HG03565 (cell line): ENCODE measurements at regions not wholly inside any gene's neighbourhood (a gene's known extent, or its start where the extent isn't known, plus 50 kb on each side); places are given as distances from the start of the nearest gene placed in this dataset.

Source experiments
- ATAC-seq: cut with Tn5 transposase; IDR thresholded peaks from one replicate; pipeline ENCODE4 v1.9.1; 2021; ENCODE audit warnings: mild to moderate bottlenecking, moderate library complexity; ENCODE audit not compliant: unreplicated experiment

DNA sequence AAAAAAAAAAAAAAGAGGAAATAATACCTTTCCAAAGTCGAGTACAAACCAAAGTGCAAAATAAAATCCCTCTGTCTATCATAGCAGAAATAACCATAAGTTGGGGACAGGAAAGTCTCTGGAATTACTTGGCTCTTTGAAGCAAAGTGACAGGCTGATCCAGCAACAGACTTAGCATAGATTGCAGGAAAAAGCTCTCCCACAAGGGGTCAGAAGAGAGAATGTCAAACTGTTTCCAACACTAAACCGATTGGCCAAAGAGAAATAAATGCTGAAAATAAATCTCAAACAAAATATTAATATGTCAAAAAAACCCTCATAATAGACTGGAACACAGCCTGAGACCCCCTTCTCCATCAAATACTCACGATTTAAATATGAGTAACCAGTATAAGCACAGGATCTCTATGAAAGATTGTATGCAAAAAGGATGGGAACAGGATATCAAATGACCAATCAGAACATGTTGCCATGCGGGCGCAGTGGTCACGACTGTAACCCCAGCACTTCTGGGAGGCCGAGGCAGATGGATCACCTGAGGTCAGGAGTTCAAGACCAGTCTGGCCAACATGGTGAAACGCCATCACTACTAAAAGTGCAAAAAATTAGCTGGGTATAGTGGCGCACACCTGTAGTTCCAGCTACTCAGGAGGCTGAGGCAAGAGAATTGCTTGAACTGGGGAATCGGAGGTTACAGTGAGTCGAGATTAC is 1000.7 kb upstream of the LRRN3 start:
- peak; percentile 59 for ATAC-seq

GRCh38 chr7:110095372-110096052 is 995.4 kb upstream of the LRRN3 start:
- no peak for ATAC-seq

- ATAC-seq = no peak
Observed at GRCh38 chr7:110104243-110104642, 986.7 kb upstream of the LRRN3 start.

GRCh38 chr7:110105307-110105706 is 985.6 kb upstream of the LRRN3 start:
- ATAC-seq = no peak

GRCh38 chr7:110105840-110106239 is 985.1 kb upstream of the LRRN3 start:
- ATAC-seq = no peak

- no peak for ATAC-seq
Observed at GRCh38 chr7:110119883-110120581, 970.9 kb upstream of the LRRN3 start.

DNA sequence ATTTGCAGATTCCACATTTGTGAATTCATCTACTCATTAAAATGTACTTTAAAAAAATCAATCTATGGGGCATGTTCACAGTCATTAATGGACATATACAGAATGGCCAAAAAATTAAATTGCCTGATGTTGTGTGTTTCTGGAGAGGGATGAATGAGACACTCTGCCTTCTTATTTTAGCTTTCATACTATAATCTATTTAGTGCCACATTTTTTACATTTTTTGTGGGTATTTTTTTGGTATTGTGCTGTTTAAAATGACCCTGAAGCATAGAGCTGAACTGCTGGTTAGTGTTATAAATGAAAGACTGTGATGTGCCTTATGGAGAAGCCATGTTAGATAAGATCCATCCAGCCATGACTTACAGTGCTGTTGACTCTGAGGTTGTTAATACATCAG is 961.8 kb upstream of the LRRN3 start:
- no peak for ATAC-seq

GRCh38 chr7:110130669-110131068 is 960.3 kb upstream of the LRRN3 start:
- ATAC-seq = no peak

DNA sequence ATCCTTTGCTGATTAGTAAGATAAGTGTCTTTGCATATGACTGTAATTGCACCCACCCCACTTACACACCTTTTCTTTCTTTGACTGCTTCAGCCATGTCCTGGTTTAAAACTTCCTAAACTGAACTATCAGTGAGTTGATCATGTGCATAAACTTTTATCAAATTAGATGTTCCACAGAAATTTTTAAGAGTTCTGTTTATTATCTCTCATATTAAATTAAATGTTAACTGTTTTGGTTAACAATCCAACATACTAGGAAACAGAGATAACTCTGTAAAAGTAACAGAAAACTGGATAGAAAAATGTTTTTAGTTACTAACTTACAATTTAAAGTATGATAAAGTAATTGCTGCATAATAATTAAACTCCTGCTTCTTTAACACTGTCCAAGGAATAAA is 959.6 kb upstream of the LRRN3 start:
- ATAC-seq = no peak

DNA sequence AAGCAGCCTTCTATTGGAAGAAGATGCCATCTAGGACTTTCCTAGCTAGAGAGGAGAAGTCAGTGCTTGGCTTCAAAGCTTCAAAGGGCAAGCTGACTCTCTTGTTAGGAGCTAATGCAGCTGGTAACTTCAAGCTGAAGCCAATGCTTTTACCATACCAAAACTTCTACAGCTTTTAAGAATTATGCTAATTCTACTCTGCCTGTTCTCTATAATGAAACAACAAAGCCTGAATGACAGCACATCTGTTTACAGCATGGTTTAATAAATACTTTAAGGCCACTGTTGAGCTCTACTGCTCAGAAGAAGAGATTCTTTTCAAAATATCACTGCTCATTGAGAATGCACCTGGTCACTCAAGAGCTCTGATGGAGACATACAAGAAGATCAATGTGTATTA is 951.9 kb upstream of the LRRN3 start:
- no peak for ATAC-seq

- ATAC-seq = no peak
Observed at GRCh38 chr7:110142939-110143526, 947.9 kb upstream of the LRRN3 start.

DNA sequence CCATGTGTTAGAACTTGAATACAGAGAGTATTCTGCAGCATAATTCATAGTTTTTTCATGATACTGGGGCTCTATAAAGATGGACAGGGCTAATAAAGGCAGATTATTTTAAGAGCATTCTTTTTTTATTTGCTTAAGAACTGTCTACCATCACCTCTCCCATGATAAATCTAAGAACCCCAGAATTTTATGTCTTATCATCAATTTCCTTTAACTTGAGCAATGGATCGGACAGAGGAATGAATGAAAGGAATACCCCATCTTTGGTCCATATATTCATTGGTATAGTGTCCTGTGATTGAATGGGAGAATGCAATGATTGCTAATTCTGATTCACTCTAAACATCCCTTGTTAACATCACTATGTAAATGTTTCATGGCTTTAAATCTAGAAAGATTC is 946.3 kb upstream of the LRRN3 start:
- ATAC-seq = no peak

DNA sequence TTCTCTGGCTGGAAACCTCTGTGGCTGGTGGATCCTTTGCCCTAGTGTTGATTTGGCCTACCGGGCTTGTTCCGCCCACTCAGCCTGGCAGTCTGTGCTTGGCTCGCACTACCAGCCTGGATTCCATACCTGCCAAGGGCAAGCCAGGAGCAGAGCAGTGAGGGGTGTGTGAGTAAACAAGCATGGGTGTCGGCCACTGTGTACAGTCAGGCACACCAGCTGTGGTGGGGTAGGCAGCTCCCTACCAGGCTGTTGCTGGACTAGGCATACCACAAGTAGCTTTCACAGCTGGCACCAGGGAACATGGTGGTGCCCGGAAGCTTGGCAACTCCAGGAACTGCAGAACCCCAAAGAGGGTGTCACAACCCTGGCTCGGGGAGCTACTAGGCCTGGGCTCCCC is 942.9 kb upstream of the LRRN3 start:
- no peak for ATAC-seq

GRCh38 chr7:110153222-110153621 is 937.7 kb upstream of the LRRN3 start:
- no peak for ATAC-seq

DNA sequence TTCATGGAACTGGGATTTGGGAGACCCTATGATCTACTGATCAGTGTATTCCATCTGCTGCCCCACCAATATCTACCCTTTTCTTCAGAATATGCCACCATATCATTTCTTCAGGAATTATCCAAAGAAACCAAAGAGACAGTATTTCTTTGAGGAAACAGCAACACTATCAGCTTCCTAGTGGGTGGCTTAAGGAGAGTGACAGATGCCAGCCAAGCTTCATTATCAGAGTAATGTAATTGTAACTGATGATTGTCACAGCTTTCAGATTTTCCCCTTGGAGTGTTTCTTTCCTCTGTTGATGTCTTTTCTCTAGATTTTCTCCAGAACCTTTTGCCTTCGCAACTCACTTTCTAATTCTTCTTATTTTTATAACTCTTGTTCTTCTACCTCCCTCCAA is 934.4 kb upstream of the LRRN3 start:
- no peak for ATAC-seq

DNA sequence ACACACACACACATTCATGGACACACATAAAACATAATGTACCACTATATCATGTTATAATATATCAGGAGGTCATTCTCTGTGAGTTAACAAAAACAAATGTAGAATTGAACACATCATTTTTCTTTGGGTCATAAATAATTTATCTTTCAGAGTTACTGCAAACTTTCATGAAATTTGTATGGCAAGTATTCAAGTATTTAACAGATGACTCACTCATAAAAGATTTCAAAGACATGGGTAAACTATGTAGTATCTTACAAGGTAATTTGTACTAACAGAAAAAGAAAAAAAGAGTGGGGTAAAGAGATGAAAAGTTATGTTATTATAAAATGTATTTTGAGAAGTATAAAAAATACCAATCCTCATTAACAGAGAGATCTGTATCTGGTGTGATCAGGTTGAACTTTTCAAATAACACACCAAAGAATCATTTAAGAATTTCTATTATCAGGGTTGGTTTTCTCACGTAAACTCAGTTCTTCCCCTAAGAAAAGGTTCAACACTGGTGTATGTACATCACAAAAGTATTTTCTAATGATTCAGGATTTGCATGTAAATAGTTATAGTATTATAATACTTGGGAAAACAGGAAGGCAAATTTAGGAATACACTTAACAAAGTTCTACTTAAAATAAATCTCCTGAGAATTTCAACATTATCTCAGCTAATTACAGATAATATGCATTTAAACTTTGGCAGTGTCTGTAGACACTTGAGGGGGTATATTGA is 933.1 kb upstream of the LRRN3 start:
- ATAC-seq = no peak

GRCh38 chr7:110168010-110168409 is 922.9 kb upstream of the LRRN3 start:
- no peak for ATAC-seq

DNA sequence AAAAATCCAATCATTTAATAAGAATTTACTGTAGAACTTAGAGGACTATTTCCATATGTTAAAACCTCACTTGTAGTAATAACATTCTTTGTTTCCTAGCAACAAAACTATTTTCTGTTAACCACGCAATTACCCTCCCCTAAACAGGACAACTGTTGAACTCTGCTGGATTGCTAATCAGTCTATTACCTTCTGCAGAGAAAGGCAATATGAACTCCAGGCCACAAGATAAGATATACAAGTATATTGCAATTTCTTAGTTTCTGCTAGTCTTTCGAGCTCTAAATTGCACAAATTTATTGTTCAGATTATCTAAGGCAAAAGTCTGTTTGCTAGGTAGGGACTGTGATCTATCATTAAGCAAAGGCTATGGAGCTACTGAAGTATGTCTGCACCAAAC is 920.1 kb upstream of the LRRN3 start:
- no peak for ATAC-seq

DNA sequence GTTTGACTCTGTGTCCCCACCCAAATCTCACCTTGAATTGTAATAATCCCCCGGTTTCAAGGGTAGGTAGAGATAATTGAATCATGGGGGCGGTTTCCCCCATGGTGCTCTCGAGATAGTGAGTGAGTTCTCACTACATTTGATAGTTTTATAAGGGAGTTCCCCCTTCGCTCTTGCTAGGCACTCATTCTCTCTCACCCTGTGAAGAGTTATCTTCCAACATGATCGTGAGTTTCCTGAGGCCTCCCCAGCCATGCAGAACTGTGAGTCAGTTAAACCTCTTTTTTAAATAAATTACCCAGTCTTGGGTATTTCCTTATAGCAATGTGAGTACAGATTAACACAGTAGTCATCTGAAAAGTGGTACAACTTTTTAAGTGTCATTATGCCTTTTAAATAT is 913.5 kb upstream of the LRRN3 start:
- ATAC-seq = no peak

DNA sequence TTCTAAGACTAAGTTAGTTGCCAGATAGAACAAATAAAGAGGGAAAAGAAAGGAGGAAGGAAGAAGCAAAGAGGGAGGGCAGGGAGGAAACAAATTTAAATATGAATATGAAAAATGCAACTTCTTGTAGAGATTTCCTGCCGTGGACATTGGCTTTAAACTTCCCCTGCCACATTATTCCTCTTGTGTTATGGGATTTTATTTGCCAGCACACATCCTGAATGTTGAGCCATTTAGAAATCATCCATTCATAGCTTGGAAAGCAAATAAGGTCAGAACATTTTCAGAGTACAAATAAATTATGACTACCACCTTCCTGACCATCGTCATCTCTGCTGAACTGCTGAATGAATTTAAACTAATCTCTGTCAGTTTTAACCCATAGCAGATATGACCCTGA is 911.9 kb upstream of the LRRN3 start:
- no peak for ATAC-seq

GRCh38 chr7:110181768-110182167 is 909.2 kb upstream of the LRRN3 start:
- ATAC-seq = no peak
